ENCODE measurements at regions not wholly inside any gene's neighbourhood (a gene's known extent, or its start where the extent isn't known, plus 50 kb on each side); places are given as distances from the start of the nearest gene placed in this dataset.
"Not testable (repeated sequence)": the region's sequence is repeated elsewhere in the genome, so short reads cannot be mapped to it uniquely, and the experiment has no call there.

GRCh38 chr15:63434576-63435186, 53.0 kb upstream of the CA12 start:
- DNase-seq (ENCODE audit: extremely low read depth in 1 of 2, low read depth in 1 of 2) = no peak

- DNase-seq (ENCODE audit: extremely low read depth in 1 of 2, low read depth in 1 of 2) = no peak
These were observed 53.7 kb upstream of the CA12 start for GRCh38 chr15:63435204-63435820.

GRCh38 chr15:63436341-63436740, 54.7 kb upstream of the CA12 start:
- no peak for DNase-seq (ENCODE audit: extremely low read depth in 1 of 2, low read depth in 1 of 2)

- peak; percentile 25 to 49 for DNase-seq (ENCODE audit: extremely low read depth in 1 of 2, low read depth in 1 of 2)
These were observed 55.3 kb upstream of the CA12 start for GRCh38 chr15:63436872-63437375.

GRCh38 chr15:63439536-63440264, 58.1 kb upstream of the CA12 start:
- DNase-seq (ENCODE audit: extremely low read depth in 1 of 2, low read depth in 1 of 2) = no peak

GRCh38 chr15:63440265-63440648, 58.6 kb upstream of the CA12 start:
- DNase-seq (ENCODE audit: extremely low read depth in 1 of 2, low read depth in 1 of 2) = no peak

GRCh38 chr15:63440756-63441155, 59.1 kb upstream of the CA12 start:
- DNase-seq (ENCODE audit: extremely low read depth in 1 of 2, low read depth in 1 of 2) = no peak

GRCh38 chr15:63441266-63441665, 59.6 kb upstream of the CA12 start:
- DNase-seq (ENCODE audit: extremely low read depth in 1 of 2, low read depth in 1 of 2) = no peak

- no peak for DNase-seq (ENCODE audit: extremely low read depth in 1 of 2, low read depth in 1 of 2)
These were observed 60.4 kb upstream of the CA12 start for GRCh38 chr15:63442080-63442479.

- DNase-seq (ENCODE audit: extremely low read depth in 1 of 2, low read depth in 1 of 2) = no peak
These were observed 59.8 kb upstream of the USP3 start for GRCh38 chr15:63444611-63445010.

- DNase-seq (ENCODE audit: extremely low read depth in 1 of 2, low read depth in 1 of 2) = no peak
These were observed 58.1 kb upstream of the USP3 start for GRCh38 chr15:63446255-63446654.

- no peak for DNase-seq (ENCODE audit: extremely low read depth in 1 of 2, low read depth in 1 of 2)
These were observed 57.2 kb upstream of the USP3 start for GRCh38 chr15:63447017-63447676.

- no peak for DNase-seq (ENCODE audit: extremely low read depth in 1 of 2, low read depth in 1 of 2)
These were observed 56.1 kb upstream of the USP3 start for GRCh38 chr15:63448266-63448665.

GRCh38 chr15:63448872-63449555, 55.4 kb upstream of the USP3 start:
- not testable (repeated sequence) for DNase-seq (ENCODE audit: extremely low read depth in 1 of 2, low read depth in 1 of 2)

- DNase-seq (ENCODE audit: extremely low read depth in 1 of 2, low read depth in 1 of 2) = no peak
These were observed 54.7 kb upstream of the USP3 start for GRCh38 chr15:63449731-63450130.

- no peak for DNase-seq (ENCODE audit: extremely low read depth in 1 of 2, low read depth in 1 of 2)
These were observed 53.5 kb upstream of the USP3 start for GRCh38 chr15:63450884-63451225.

- no peak for DNase-seq (ENCODE audit: extremely low read depth in 1 of 2, low read depth in 1 of 2)
These were observed 52.6 kb upstream of the USP3 start for GRCh38 chr15:63451671-63452315.

- no peak for DNase-seq (ENCODE audit: extremely low read depth in 1 of 2, low read depth in 1 of 2)
These were observed 51.7 kb upstream of the USP3 start for GRCh38 chr15:63452552-63453136.

- DNase-seq (ENCODE audit: extremely low read depth in 1 of 2, low read depth in 1 of 2) = no peak
These were observed 51.0 kb upstream of the USP3 start for GRCh38 chr15:63453186-63453905.
